Neural cell (in vitro differentiated cells): ENCODE measurements at regions not wholly inside any gene's neighbourhood (a gene's known extent, or its start where the extent isn't known, plus 50 kb on each side); places are given as distances from the start of the nearest gene placed in this dataset.

Source experiments
- H2AFZ ChIP-seq: fragments of 200-600, 300-800 bp; sonication (generic), shearing (Covaris generic); 2 replicates; pipeline ENCODE4 v1.6.0; 2014; ENCODE audit warnings: low read depth, mild to moderate bottlenecking, antibody characterized with exemption, low read length, moderate library complexity
- H3F3A ChIP-seq: fragments of 200-600 bp; shearing (Covaris generic); 2 replicates; pipeline ENCODE4 v1.6.1; 2016; ENCODE audit warnings: mild to moderate bottlenecking, moderate library complexity, mixed read lengths, antibody characterized with exemption, low read length; ENCODE audit not compliant: insufficient read depth, poor library complexity, severe bottlenecking
- H3K27ac ChIP-seq: fragments of 200-600, 300-800 bp; sonication (generic), shearing (Covaris generic); 2 replicates; pipeline ENCODE4 v1.5.1; 2014; ENCODE audit warnings: mild to moderate bottlenecking, low read length, moderate library complexity
- H3K27me3 ChIP-seq: fragments of 300-800, 200-600 bp; sonication (generic), shearing (Covaris generic); 2 replicates; pipeline ENCODE4 v1.6.0; 2014; ENCODE audit warnings: mild to moderate bottlenecking, low read depth, low read length, moderate library complexity; ENCODE audit not compliant: insufficient read depth
- H3K36me3 ChIP-seq: fragments of 300-800, 200-600 bp; sonication (generic), shearing (Covaris generic); 2 replicates; pipeline ENCODE4 v1.5.1; 2014; ENCODE audit warnings: mild to moderate bottlenecking, antibody characterized with exemption, low read length, moderate library complexity; ENCODE audit not compliant: insufficient read depth
- H3K4me2 ChIP-seq: fragments of 300-800, 200-600 bp; sonication (generic), shearing (Covaris generic); 2 replicates; pipeline ENCODE4 v1.6.0; 2014; ENCODE audit warnings: mild to moderate bottlenecking, low read length
- H3K4me3 ChIP-seq: fragments of 300-800, 200-600 bp; sonication (generic), shearing (Covaris generic); 2 replicates; pipeline ENCODE4 v1.5.1; 2014; ENCODE audit warnings: mild to moderate bottlenecking, low read length, moderate library complexity
- H3K79me2 ChIP-seq: fragments of 200-600 bp; shearing (Covaris generic); replicated peaks from 2 replicates; pipeline ENCODE4 v1.6.0; 2014; ENCODE audit warnings: mild to moderate bottlenecking, low read length, moderate library complexity; ENCODE audit not compliant: insufficient read depth
- H3K9ac ChIP-seq: fragments of 300-800, 200-600 bp; sonication (generic), shearing (Covaris generic); 2 replicates; pipeline ENCODE4 v1.6.1; 2016; ENCODE audit warnings: mild to moderate bottlenecking, low read length, mixed read lengths
- H3K9me2 ChIP-seq: fragments of 200-600 bp; shearing (Covaris generic); 2 replicates; pipeline ENCODE4 v1.6.1; 2016; ENCODE audit warnings: mild to moderate bottlenecking, low read length, mixed read lengths; ENCODE audit not compliant: insufficient read depth
- H3K9me3 ChIP-seq: fragments of 200-600, 300-800 bp; sonication (generic), shearing (Covaris generic); 2 replicates; pipeline ENCODE4 v1.6.1; 2016; ENCODE audit warnings: mild to moderate bottlenecking, mixed run types, low read length, moderate library complexity, mixed read lengths
- H4K20me1 ChIP-seq: fragments of 200-600 bp; shearing (Covaris generic); 2 replicates; pipeline ENCODE4 v1.6.1; 2016; ENCODE audit warnings: mild to moderate bottlenecking, mixed run types; ENCODE audit not compliant: insufficient read depth
- CTCF ChIP-seq: fragments of 450-650 bp; IDR thresholded peaks from 2 replicates; pipeline ENCODE4 v1.5.1; 2014; ENCODE audit warnings: antibody characterized with exemption, mild to moderate bottlenecking, moderate library complexity; ENCODE audit not compliant: poor library complexity, severe bottlenecking
- EP300 ChIP-seq: fragments of 450-650 bp; conservative IDR thresholded peaks from 2 replicates; pipeline ENCODE4 v1.6.1; 2014; ENCODE audit warnings: antibody characterized with exemption, mild to moderate bottlenecking, moderate library complexity; ENCODE audit not compliant: poor library complexity, severe bottlenecking
- EZH2 ChIP-seq: fragments of 200-600, 300-800 bp; shearing (Covaris generic), sonication (generic); IDR thresholded peaks from 2 replicates; pipeline ENCODE4 v1.6.1; 2014; ENCODE audit warnings: antibody characterized with exemption, low read length, borderline replicate concordance, mild to moderate bottlenecking; ENCODE audit not compliant: insufficient read depth, poor library complexity, severe bottlenecking
- MXI1 ChIP-seq: fragments of 450-650 bp; conservative IDR thresholded peaks from 2 replicates; pipeline ENCODE4 v1.6.1; 2014; ENCODE audit warnings: antibody characterized with exemption, mild to moderate bottlenecking; ENCODE audit not compliant: poor library complexity, severe bottlenecking
- POLR2AphosphoS5 ChIP-seq: IDR thresholded peaks from 2 replicates; pipeline ENCODE4 v1.6.1; 2012
- RAD21 ChIP-seq: fragments of 450-650 bp; conservative IDR thresholded peaks from 2 replicates; pipeline ENCODE4 v1.6.1; 2014; ENCODE audit warnings: antibody characterized with exemption, mild to moderate bottlenecking, moderate library complexity
- SMC3 ChIP-seq: fragments of 450-650 bp; conservative IDR thresholded peaks from 2 replicates; pipeline ENCODE4 v1.6.1; 2014; ENCODE audit warnings: antibody characterized with exemption, mild to moderate bottlenecking, moderate library complexity; ENCODE audit not compliant: poor library complexity
- TAF1 ChIP-seq: IDR thresholded peaks from 2 replicates; pipeline ENCODE4 v1.6.1; 2012; ENCODE audit warnings: low read depth
- TF ChIP-seq, protein P1 (sequence below): IDR thresholded peaks from 2 replicates; pipeline ENCODE4 v1.6.1; 2012; ENCODE audit warnings: borderline replicate concordance

GRCh38 chr9:108072740-108073139 lies 583.2 kb upstream of the KLF4 start:
- Histone ChIP-seq H3K4me3 (no peak overlapping the region), H3K9me2 (no peaks in the 10 kb centered on the region), H4K20me1 (no peaks in the 10 kb centered on the region), H3K9ac (no peak overlapping the region), H2AFZ (no peak overlapping the region), H3K79me2 (no peaks in the 10 kb centered on the region), H3K4me2 (no peak overlapping the region), H3F3A (no peaks in the 10 kb centered on the region), H3K36me3 (no peaks in the 10 kb centered on the region), H3K27me3 (no peaks in the 10 kb centered on the region), H3K9me3 (peaks cover 5% of the 10 kb centered on the region), H3K27ac (no peak overlapping the region)
- TF ChIP-seq, protein P1, sequence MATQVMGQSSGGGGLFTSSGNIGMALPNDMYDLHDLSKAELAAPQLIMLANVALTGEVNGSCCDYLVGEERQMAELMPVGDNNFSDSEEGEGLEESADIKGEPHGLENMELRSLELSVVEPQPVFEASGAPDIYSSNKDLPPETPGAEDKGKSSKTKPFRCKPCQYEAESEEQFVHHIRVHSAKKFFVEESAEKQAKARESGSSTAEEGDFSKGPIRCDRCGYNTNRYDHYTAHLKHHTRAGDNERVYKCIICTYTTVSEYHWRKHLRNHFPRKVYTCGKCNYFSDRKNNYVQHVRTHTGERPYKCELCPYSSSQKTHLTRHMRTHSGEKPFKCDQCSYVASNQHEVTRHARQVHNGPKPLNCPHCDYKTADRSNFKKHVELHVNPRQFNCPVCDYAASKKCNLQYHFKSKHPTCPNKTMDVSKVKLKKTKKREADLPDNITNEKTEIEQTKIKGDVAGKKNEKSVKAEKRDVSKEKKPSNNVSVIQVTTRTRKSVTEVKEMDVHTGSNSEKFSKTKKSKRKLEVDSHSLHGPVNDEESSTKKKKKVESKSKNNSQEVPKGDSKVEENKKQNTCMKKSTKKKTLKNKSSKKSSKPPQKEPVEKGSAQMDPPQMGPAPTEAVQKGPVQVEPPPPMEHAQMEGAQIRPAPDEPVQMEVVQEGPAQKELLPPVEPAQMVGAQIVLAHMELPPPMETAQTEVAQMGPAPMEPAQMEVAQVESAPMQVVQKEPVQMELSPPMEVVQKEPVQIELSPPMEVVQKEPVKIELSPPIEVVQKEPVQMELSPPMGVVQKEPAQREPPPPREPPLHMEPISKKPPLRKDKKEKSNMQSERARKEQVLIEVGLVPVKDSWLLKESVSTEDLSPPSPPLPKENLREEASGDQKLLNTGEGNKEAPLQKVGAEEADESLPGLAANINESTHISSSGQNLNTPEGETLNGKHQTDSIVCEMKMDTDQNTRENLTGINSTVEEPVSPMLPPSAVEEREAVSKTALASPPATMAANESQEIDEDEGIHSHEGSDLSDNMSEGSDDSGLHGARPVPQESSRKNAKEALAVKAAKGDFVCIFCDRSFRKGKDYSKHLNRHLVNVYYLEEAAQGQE: no peak
- no peak for TF ChIP-seq RAD21

DNA sequence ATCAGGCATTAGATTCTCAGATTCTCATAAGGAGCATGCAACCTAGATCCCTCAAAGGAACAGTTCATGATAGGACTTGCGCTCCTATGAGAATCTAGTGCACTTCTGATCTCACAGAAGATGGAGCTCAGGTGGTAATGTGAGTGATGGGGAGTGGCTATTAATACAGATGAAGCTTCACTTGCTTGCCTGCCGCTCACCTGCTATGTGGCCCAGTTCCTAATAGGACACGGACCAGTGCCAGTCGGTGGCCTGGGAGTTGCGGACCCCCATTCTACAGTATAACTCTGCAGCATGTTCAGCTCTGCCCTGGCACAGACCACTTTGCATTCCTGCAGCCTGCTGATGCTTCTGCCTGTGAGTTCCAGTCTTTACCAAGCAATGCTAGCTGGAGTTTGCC lies 581.3 kb upstream of the KLF4 start:
- Histone ChIP-seq H3K9me3 (peaks cover 5% of the 10 kb centered on the region), H3K27ac (no peak overlapping the region), H3K4me2 (no peak overlapping the region), H3K79me2 (no peaks in the 10 kb centered on the region), H3K9me2 (no peaks in the 10 kb centered on the region), H3K4me3 (no peak overlapping the region), H3K36me3 (no peaks in the 10 kb centered on the region), H4K20me1 (no peaks in the 10 kb centered on the region), H3K27me3 (no peaks in the 10 kb centered on the region), H3F3A (no peaks in the 10 kb centered on the region), H3K9ac (no peak overlapping the region), H2AFZ (no peak overlapping the region)
- TF ChIP-seq MXI1 (no peak), EZH2 (no peak), RAD21 (no peak), TAF1 (no peak), SMC3 (no peak), CTCF (no peak), EP300 (no peak), POLR2AphosphoS5 (no peak)
- TF ChIP-seq, protein P1: no peak
